ENCODE measurements at regions not wholly inside any gene's neighbourhood (a gene's known extent, or its start where the extent isn't known, plus 50 kb on each side); places are given as distances from the start of the nearest gene placed in this dataset.

DNA sequence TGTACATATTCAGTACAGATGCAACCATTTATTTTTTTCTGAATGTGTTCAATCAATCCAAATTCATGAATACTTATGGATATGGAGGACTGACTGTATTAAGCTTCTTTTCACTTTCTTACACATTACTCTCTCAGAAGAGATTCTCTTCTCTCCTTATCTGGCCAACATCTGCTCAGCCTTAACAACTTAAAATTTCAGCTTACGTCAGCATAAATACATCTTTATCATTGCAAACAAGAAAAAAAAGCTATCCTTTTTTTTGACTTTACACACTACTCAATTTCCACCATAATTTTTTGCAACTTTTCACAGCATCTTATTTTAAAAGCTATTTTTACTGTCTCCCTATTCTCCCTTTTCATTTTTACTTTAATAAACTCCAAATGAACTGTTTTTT is 80.9 kb upstream of the POT1 start:
- no peak overlapping the region for H3K4me3 ChIP-seq (ENCODE audit: insufficient read depth, low read length, poor library complexity, severe bottlenecking)
- H3K27me3 ChIP-seq (ENCODE audit: low read length): no peaks in the 10 kb centered on the region
- H3K9ac ChIP-seq (ENCODE audit: low read length): no peak overlapping the region
- H3K79me2 ChIP-seq (ENCODE audit: insufficient read depth, low read length): no peaks in the 10 kb centered on the region
- no peaks in the 10 kb centered on the region for H3F3A ChIP-seq (ENCODE audit: insufficient read depth)
- H3K9me3 ChIP-seq (ENCODE audit: insufficient read depth, low read length): no peaks in the 10 kb centered on the region
- H3K36me3 ChIP-seq (ENCODE audit: low read length): no peaks in the 10 kb centered on the region
- TF ChIP-seq, protein P1, sequence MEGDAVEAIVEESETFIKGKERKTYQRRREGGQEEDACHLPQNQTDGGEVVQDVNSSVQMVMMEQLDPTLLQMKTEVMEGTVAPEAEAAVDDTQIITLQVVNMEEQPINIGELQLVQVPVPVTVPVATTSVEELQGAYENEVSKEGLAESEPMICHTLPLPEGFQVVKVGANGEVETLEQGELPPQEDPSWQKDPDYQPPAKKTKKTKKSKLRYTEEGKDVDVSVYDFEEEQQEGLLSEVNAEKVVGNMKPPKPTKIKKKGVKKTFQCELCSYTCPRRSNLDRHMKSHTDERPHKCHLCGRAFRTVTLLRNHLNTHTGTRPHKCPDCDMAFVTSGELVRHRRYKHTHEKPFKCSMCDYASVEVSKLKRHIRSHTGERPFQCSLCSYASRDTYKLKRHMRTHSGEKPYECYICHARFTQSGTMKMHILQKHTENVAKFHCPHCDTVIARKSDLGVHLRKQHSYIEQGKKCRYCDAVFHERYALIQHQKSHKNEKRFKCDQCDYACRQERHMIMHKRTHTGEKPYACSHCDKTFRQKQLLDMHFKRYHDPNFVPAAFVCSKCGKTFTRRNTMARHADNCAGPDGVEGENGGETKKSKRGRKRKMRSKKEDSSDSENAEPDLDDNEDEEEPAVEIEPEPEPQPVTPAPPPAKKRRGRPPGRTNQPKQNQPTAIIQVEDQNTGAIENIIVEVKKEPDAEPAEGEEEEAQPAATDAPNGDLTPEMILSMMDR (IDR thresholded peaks at IDR 0.05; ENCODE audit: insufficient read depth, low read length, poor library complexity, severe bottlenecking): no peak
- TF ChIP-seq EZH2phosphoT487 (conservative IDR thresholded peaks at IDR 0.05; ENCODE audit: low read length): no peak
- no peaks in the 10 kb centered on the region for H3K9me2 ChIP-seq (replicated peaks; ENCODE audit: insufficient read depth, low read length)
- no peak overlapping the region for H3K27ac ChIP-seq (ENCODE audit: low read depth, low read length)
- H2AFZ ChIP-seq (ENCODE audit: low read depth, low read length, severe bottlenecking): no peak overlapping the region
- H3K4me2 ChIP-seq (ENCODE audit: low read depth, low read length, poor library complexity, severe bottlenecking): no peak overlapping the region
- H4K20me1 ChIP-seq (ENCODE audit: low read depth, low read length): no peaks in the 10 kb centered on the region

- Histone ChIP-seq H3K27me3 (ENCODE audit: low read length) (no peaks in the 10 kb centered on the region), H3K9me2 (replicated peaks; ENCODE audit: insufficient read depth, low read length) (no peaks in the 10 kb centered on the region), H3F3A (ENCODE audit: insufficient read depth) (no peaks in the 10 kb centered on the region), H3K36me3 (ENCODE audit: low read length) (no peaks in the 10 kb centered on the region), H3K9me3 (ENCODE audit: insufficient read depth, low read length) (no peaks in the 10 kb centered on the region), H3K4me2 (ENCODE audit: low read depth, low read length, poor library complexity, severe bottlenecking) (no peak overlapping the region), H4K20me1 (ENCODE audit: low read depth, low read length) (no peaks in the 10 kb centered on the region), H3K79me2 (ENCODE audit: insufficient read depth, low read length) (no peaks in the 10 kb centered on the region), H3K4me3 (ENCODE audit: insufficient read depth, low read length, poor library complexity, severe bottlenecking) (no peak overlapping the region), H3K9ac (ENCODE audit: low read length) (no peak overlapping the region), H3K27ac (ENCODE audit: low read depth, low read length) (no peak overlapping the region), H2AFZ (ENCODE audit: low read depth, low read length, severe bottlenecking) (no peak overlapping the region)
- TF ChIP-seq, protein P1 (IDR thresholded peaks at IDR 0.05; ENCODE audit: insufficient read depth, low read length, poor library complexity, severe bottlenecking): peak; percentile 11
- TF ChIP-seq EZH2phosphoT487 (conservative IDR thresholded peaks at IDR 0.05; ENCODE audit: low read length): no peak
Observed at GRCh38 chr7:124996778-124997177, 67.2 kb upstream of the POT1 start.

GRCh38 chr7:124992851-124993562 is 63.4 kb upstream of the POT1 start:
- no peaks in the 10 kb centered on the region for H3K36me3 ChIP-seq (ENCODE audit: low read length)
- H3F3A ChIP-seq (ENCODE audit: insufficient read depth): no peaks in the 10 kb centered on the region
- H4K20me1 ChIP-seq (ENCODE audit: low read depth, low read length): no peaks in the 10 kb centered on the region
- H3K4me2 ChIP-seq (ENCODE audit: low read depth, low read length, poor library complexity, severe bottlenecking): no peak overlapping the region
- no peak overlapping the region for H2AFZ ChIP-seq (ENCODE audit: low read depth, low read length, severe bottlenecking)
- H3K9me3 ChIP-seq (ENCODE audit: insufficient read depth, low read length): no peaks in the 10 kb centered on the region
- H3K9me2 ChIP-seq (replicated peaks; ENCODE audit: insufficient read depth, low read length): no peaks in the 10 kb centered on the region
- no peak overlapping the region for H3K9ac ChIP-seq (ENCODE audit: low read length)
- no peaks in the 10 kb centered on the region for H3K27me3 ChIP-seq (ENCODE audit: low read length)
- H3K79me2 ChIP-seq (ENCODE audit: insufficient read depth, low read length): no peaks in the 10 kb centered on the region
- no peak overlapping the region for H3K4me3 ChIP-seq (ENCODE audit: insufficient read depth, low read length, poor library complexity, severe bottlenecking)
- TF ChIP-seq, protein P1 (IDR thresholded peaks at IDR 0.05; ENCODE audit: insufficient read depth, low read length, poor library complexity, severe bottlenecking): no peak
- TF ChIP-seq EZH2phosphoT487 (conservative IDR thresholded peaks at IDR 0.05; ENCODE audit: low read length): no peak
- no peak overlapping the region for H3K27ac ChIP-seq (ENCODE audit: low read depth, low read length)
